HUES48 (cell line): ENCODE measurements at regions not wholly inside any gene's neighbourhood (a gene's known extent, or its start where the extent isn't known, plus 50 kb on each side); places are given as distances from the start of the nearest gene placed in this dataset.

ENCODE experiments used
- H3K27ac ChIP-seq: one replicate; pipeline ENCODE4 v1.7.0; 2013; ENCODE audit warnings: low read depth, low read length, inconsistent platforms
- H3K27me3 ChIP-seq: 2 replicates; pipeline ENCODE4 v1.6.1; 2013; ENCODE audit warnings: mild to moderate bottlenecking, low read length; ENCODE audit not compliant: control insufficient read depth, insufficient read depth
- H3K36me3 ChIP-seq: 2 replicates; pipeline ENCODE4 v1.6.1; 2013; ENCODE audit warnings: low read length; ENCODE audit not compliant: control insufficient read depth, insufficient read depth
- H3K4me1 ChIP-seq: 2 replicates; pipeline ENCODE4 v1.6.1; 2013; ENCODE audit warnings: mild to moderate bottlenecking, low read length; ENCODE audit not compliant: control insufficient read depth, insufficient read depth
- H3K4me3 ChIP-seq: 2 replicates; pipeline ENCODE4 v1.5.1; 2013; ENCODE audit warnings: mild to moderate bottlenecking, low read depth, low read length
- H3K9ac ChIP-seq: 2 replicates; pipeline ENCODE4 v1.6.1; 2013; ENCODE audit warnings: mild to moderate bottlenecking, low read depth, low read length, moderate library complexity
- H3K9me3 ChIP-seq: 2 replicates; pipeline ENCODE4 v1.6.1; 2013; ENCODE audit warnings: low read length; ENCODE audit not compliant: control insufficient read depth, insufficient read depth

- H3K9ac ChIP-seq = no peak overlapping the region
- H3K27ac ChIP-seq = no peak overlapping the region
- H3K4me3 ChIP-seq = no peak overlapping the region
- no peaks in the 10 kb centered on the region for H3K4me1 ChIP-seq
- H3K36me3 ChIP-seq = no peaks in the 10 kb centered on the region
- H3K9me3 ChIP-seq = 0 out of 2 replicates have a peak, but pooled peaks cover 2% of the 10 kb centered on the region
- H3K27me3 ChIP-seq = peaks cover 7% of the 10 kb centered on the region; the same call in 1 of the 2 replicates
Measured at GRCh38 chr2:520663-521340, 156.4 kb downstream of the TMEM18 start.

GRCh38 chr2:516944-517343 lies 160.3 kb downstream of the TMEM18 start:
- H3K9ac ChIP-seq = no peak overlapping the region
- peaks cover 20% of the 10 kb centered on the region; the same call in 1 of the 2 replicates for H3K27me3 ChIP-seq
- no peaks in the 10 kb centered on the region for H3K9me3 ChIP-seq
- H3K4me3 ChIP-seq = no peak overlapping the region
- H3K36me3 ChIP-seq = no peaks in the 10 kb centered on the region
- no peak overlapping the region for H3K27ac ChIP-seq
- 0 out of 2 replicates have a peak, but pooled peaks cover 4% of the 10 kb centered on the region for H3K4me1 ChIP-seq

DNA sequence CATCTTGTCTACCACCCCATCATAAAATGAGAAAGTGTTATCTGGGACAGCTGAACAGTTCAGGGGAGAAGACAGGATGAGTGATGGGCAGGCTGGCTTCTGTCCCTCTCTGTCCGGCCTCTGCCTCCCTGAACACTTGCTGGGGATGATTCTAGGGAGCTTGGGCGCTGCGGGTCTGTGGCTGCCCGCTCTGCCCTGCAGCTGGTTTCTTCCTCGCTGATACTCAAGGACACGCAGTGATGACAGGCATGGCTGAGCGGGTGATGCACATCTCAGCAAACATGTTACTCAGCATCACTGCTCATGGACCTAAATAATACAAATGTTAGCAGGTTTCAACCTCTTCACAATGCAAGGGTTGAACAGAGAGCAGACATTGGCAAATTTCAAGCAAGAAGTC lies 161.1 kb downstream of the TMEM18 start:
- H3K9me3 ChIP-seq = no peaks in the 10 kb centered on the region
- H3K9ac ChIP-seq = no peak overlapping the region
- 0 out of 2 replicates have a peak, but pooled peaks cover 4% of the 10 kb centered on the region for H3K4me1 ChIP-seq
- no peak overlapping the region for H3K4me3 ChIP-seq
- H3K27me3 ChIP-seq = peaks cover 20% of the 10 kb centered on the region; the same call in 1 of the 2 replicates
- no peak overlapping the region for H3K27ac ChIP-seq
- no peaks in the 10 kb centered on the region for H3K36me3 ChIP-seq

DNA sequence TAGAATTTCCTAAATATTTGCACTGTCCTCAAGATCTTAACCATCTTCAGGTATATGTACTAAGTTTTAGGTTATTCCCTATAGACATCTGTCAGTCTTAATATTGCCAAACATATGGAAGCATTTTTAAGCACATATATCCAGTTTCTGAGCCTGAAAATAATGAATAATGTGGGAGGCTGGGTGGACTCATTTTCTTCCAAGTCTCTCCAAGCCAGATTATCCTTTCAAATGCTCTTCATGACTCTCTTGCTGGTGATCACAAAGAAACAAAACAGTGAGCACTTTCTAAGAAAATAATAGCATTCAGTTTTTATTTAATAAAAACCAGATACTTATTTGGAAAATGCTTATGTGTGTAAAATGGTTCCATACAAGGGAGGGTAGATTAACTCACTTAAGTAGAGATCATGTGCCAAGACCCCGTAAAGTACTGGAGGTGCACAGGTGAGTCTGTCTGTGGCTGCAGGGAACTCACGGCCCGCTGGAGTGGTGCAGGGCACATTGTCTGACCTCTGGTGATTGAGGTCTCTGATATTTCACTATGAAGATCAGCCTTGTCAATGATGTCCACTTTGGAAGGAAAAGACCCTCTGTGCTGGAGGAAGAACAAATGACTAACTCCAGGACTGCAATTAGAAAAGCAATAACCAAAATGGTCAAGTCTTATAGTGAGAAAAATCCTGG lies 161.6 kb downstream of the TMEM18 start:
- Histone ChIP-seq H3K4me3 (no peak overlapping the region), H3K36me3 (no peaks in the 10 kb centered on the region), H3K9me3 (no peaks in the 10 kb centered on the region), H3K27me3 (peaks cover 20% of the 10 kb centered on the region; the same call in 1 of the 2 replicates), H3K27ac (no peak overlapping the region), H3K9ac (no peak overlapping the region), H3K4me1 (0 out of 2 replicates have a peak, but pooled peaks cover 4% of the 10 kb centered on the region)

GRCh38 chr2:513981-514706 lies 163.1 kb downstream of the TMEM18 start:
- H3K4me1 ChIP-seq = 0 out of 2 replicates have a peak, but pooled peaks cover 4% of the 10 kb centered on the region
- H3K9ac ChIP-seq = no peak overlapping the region
- no peaks in the 10 kb centered on the region for H3K36me3 ChIP-seq
- no peak overlapping the region for H3K4me3 ChIP-seq
- no peaks in the 10 kb centered on the region for H3K9me3 ChIP-seq
- peaks cover 21% of the 10 kb centered on the region; the same call in 1 of the 2 replicates for H3K27me3 ChIP-seq
- H3K27ac ChIP-seq = peak overlapping the region; percentile 59

DNA sequence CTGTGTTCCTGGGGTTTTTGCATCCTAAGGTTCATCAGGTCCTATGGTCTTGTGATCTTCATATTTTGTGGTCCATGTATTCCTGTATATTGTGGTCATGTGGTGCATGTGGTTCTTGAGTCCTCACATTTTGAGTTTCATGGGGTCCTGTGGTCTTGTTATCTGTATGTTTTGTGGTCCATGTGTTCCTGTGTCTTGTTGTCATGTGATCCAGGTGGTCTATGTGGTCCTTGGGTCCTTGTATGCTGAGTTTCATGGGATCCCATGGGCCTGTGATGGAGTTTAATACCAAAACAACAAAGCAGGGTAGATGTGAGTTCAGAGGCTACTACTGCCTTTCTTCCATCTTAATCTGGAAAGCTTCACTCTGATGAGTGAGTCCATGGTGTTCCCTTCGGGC lies 166.4 kb downstream of the TMEM18 start:
- peaks cover 32% of the 10 kb centered on the region for H3K27me3 ChIP-seq

GRCh38 chr2:509888-510287 lies 167.3 kb downstream of the TMEM18 start:
- Histone ChIP-seq H3K27ac (no peak overlapping the region), H3K9ac (no peak overlapping the region), H3K4me1 (peaks cover 12% of the 10 kb centered on the region), H3K27me3 (peaks cover 23% of the 10 kb centered on the region), H3K36me3 (no peaks in the 10 kb centered on the region), H3K9me3 (no peaks in the 10 kb centered on the region), H3K4me3 (no peak overlapping the region)

More for the DNA sequence above, 166.4 kb downstream of the TMEM18 start:
- no peaks in the 10 kb centered on the region for H3K9me3 ChIP-seq
- no peak overlapping the region for H3K4me3 ChIP-seq
- no peak overlapping the region for H3K27ac ChIP-seq
- H3K4me1 ChIP-seq = peaks cover 8% of the 10 kb centered on the region; the same call in 1 of the 2 replicates
- H3K36me3 ChIP-seq = no peaks in the 10 kb centered on the region
- H3K9ac ChIP-seq = no peak overlapping the region

DNA sequence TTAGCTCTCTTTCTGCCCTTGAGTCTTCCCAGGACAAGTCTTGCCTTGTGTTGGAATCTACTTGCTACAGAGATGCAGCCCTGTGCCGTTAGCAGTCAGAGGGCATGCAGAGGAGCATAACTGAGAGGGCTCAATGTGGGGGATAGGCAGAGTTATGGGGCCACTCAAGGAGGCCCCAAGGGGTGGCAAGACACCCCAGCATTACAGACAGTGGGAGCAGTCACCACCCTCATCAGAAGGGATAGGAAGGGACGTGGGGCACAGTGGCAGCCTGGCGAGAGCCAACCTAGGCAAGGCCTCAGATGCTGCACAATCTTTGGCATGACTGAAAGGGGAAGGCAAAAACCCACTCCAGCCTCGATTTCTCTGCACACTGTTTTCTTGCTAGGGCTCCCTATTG lies 169.1 kb downstream of the TMEM18 start:
- no peak overlapping the region for H3K27ac ChIP-seq
- peaks cover 9% of the 10 kb centered on the region for H3K4me1 ChIP-seq
- no peaks in the 10 kb centered on the region for H3K36me3 ChIP-seq
- H3K4me3 ChIP-seq = no peak overlapping the region
- H3K9ac ChIP-seq = no peak overlapping the region
- no peaks in the 10 kb centered on the region for H3K9me3 ChIP-seq
- peaks cover 18% of the 10 kb centered on the region for H3K27me3 ChIP-seq

- Histone ChIP-seq H3K27me3 (peaks cover 18% of the 10 kb centered on the region), H3K4me3 (no peak overlapping the region), H3K9me3 (no peaks in the 10 kb centered on the region), H3K27ac (no peak overlapping the region), H3K9ac (no peak overlapping the region), H3K4me1 (peaks cover 9% of the 10 kb centered on the region), H3K36me3 (no peaks in the 10 kb centered on the region)
Measured at GRCh38 chr2:506866-507265, 170.3 kb downstream of the TMEM18 start.

- no peaks in the 10 kb centered on the region for H3K9me3 ChIP-seq
- H3K27me3 ChIP-seq = peaks cover 18% of the 10 kb centered on the region
- H3K36me3 ChIP-seq = no peaks in the 10 kb centered on the region
- no peak overlapping the region for H3K9ac ChIP-seq
- H3K4me3 ChIP-seq = no peak overlapping the region
- H3K4me1 ChIP-seq = peaks cover 9% of the 10 kb centered on the region
- no peak overlapping the region for H3K27ac ChIP-seq
Measured at GRCh38 chr2:506451-506850, 170.8 kb downstream of the TMEM18 start.
